ENCODE measurements at regions not wholly inside any gene's neighbourhood (a gene's known extent, or its start where the extent isn't known, plus 50 kb on each side); places are given as distances from the start of the nearest gene placed in this dataset.

- H3K27me3 Mint-ChIP-seq (ENCODE audit: low read depth in 3 of 3) = peaks cover 0 to 2% (median 0%) of the 10 kb centered on the region in 3 donors
- H3K27ac Mint-ChIP-seq = peak overlapping the region in 1 of 7 donors; percentile 32
- H3K4me1 ChIP-seq (ENCODE audit: control insufficient read depth in 1 of 2, insufficient read depth in 2 of 2, low read length in 2 of 2) = peaks cover 30 to 35% of the 10 kb centered on the region in 2 donors
- no peak overlapping the region for H3K4me3 Mint-ChIP-seq
- no peaks in the 10 kb centered on the region for H3K36me3 Mint-ChIP-seq
- H2AFZ ChIP-seq (ENCODE audit: insufficient read depth, low read depth, low read length, poor library complexity, severe bottlenecking) = no peak overlapping the region
- no peak overlapping the region for H3K4me2 ChIP-seq (replicated peaks; ENCODE audit: extremely low read depth, low read length, poor library complexity, severe bottlenecking)
- TF ChIP-seq CTCF (IDR thresholded peaks at IDR 0.05) = no peak
- intact Hi-C loops (cut with micrococcal nuclease) = no loop called here
- H3K27ac ChIP-seq (ENCODE audit: low read depth in 1 of 2, low read length in 2 of 2) = no peak overlapping the region
- H3K9me3 Mint-ChIP-seq = peaks cover 0 to 2% (median 0%) of the 10 kb centered on the region in 7 donors
- peaks cover 39% of the 10 kb centered on the region for H3K4me1 Mint-ChIP-seq
- DNase-seq = no peak
- H3K36me3 ChIP-seq (replicated peaks in 1 of 2; ENCODE audit: control insufficient read depth in 1 of 2, insufficient read depth in 2 of 2, low read length in 2 of 2) = no peaks in the 10 kb centered on the region
- H3K4me3 ChIP-seq (replicated peaks in 1 of 3; ENCODE audit: low read depth in 2 of 3, low read length in 3 of 3) = no peak overlapping the region
- 100% methylated on average over 2 of the region's 4 CpGs for WGBS (ENCODE audit: insufficient coverage)
- H3K27me3 ChIP-seq (ENCODE audit: control insufficient read depth in 2 of 2, insufficient read depth in 2 of 2, low read length in 2 of 2) = no peaks in the 10 kb centered on the region
- H3K9me3 ChIP-seq (replicated peaks in 1 of 2; ENCODE audit: control insufficient read depth in 1 of 2, insufficient read depth in 1 of 2, low read length in 2 of 2) = no peaks in the 10 kb centered on the region
- H3K79me2 ChIP-seq (ENCODE audit: insufficient read depth, low read length) = no peaks in the 10 kb centered on the region
- no peaks in the 10 kb centered on the region for H4K20me1 ChIP-seq (ENCODE audit: insufficient read depth, low read length)
- H3K9ac ChIP-seq (ENCODE audit: insufficient read depth, low read length, poor library complexity, severe bottlenecking) = no peak overlapping the region
Observed at GRCh38 chr5:56759521-56760216, 55.7 kb upstream of the MAP3K1 start.

- Histone ChIP-seq H3K4me3 (replicated peaks in 1 of 3; ENCODE audit: low read depth in 2 of 3, low read length in 3 of 3) (no peak overlapping the region), H3K79me2 (ENCODE audit: insufficient read depth, low read length) (no peaks in the 10 kb centered on the region), H3K4me2 (replicated peaks; ENCODE audit: extremely low read depth, low read length, poor library complexity, severe bottlenecking) (no peak overlapping the region), H3K9me3 (replicated peaks in 1 of 2; ENCODE audit: control insufficient read depth in 1 of 2, insufficient read depth in 1 of 2, low read length in 2 of 2) (no peaks in the 10 kb centered on the region), H3K27ac (ENCODE audit: low read depth in 1 of 2, low read length in 2 of 2) (no peak overlapping the region), H3K4me1 (ENCODE audit: control insufficient read depth in 1 of 2, insufficient read depth in 2 of 2, low read length in 2 of 2) (peaks cover 12 to 14% of the 10 kb centered on the region in 2 donors), H4K20me1 (ENCODE audit: insufficient read depth, low read length) (no peaks in the 10 kb centered on the region), H2AFZ (ENCODE audit: insufficient read depth, low read depth, low read length, poor library complexity, severe bottlenecking) (peak overlapping the region; percentile 19), H3K27me3 (ENCODE audit: control insufficient read depth in 2 of 2, insufficient read depth in 2 of 2, low read length in 2 of 2) (no peaks in the 10 kb centered on the region), H3K9ac (ENCODE audit: insufficient read depth, low read length, poor library complexity, severe bottlenecking) (no peak overlapping the region), H3K36me3 (replicated peaks in 1 of 2; ENCODE audit: control insufficient read depth in 1 of 2, insufficient read depth in 2 of 2, low read length in 2 of 2) (no peaks in the 10 kb centered on the region)
- no peak for TF ChIP-seq CTCF (IDR thresholded peaks at IDR 0.05)
- H3K9me3 Mint-ChIP-seq = peaks cover 0 to 9% (median 3%) of the 10 kb centered on the region in 7 donors
- H3K36me3 Mint-ChIP-seq = peaks cover 0 to under 1% of the 10 kb centered on the region in 2 donors
- peaks cover 0 to 3% (median 0%) of the 10 kb centered on the region in 3 donors for H3K27me3 Mint-ChIP-seq (ENCODE audit: low read depth in 3 of 3)
- H3K27ac Mint-ChIP-seq = peak overlapping the region in 1 of 7 donors; percentile 39
- peaks cover 15% of the 10 kb centered on the region for H3K4me1 Mint-ChIP-seq
- no peak for DNase-seq
- no peak overlapping the region for H3K4me3 Mint-ChIP-seq
- 94% methylated on average over 4 of the region's 5 CpGs for WGBS (ENCODE audit: insufficient coverage)
- intact Hi-C loops (cut with micrococcal nuclease) = no loop called here
Observed at GRCh38 chr5:56757077-56757476, 58.3 kb upstream of the MAP3K1 start.
